GM21737 (cell line): ENCODE measurements at regions not wholly inside any gene's neighbourhood (a gene's known extent, or its start where the extent isn't known, plus 50 kb on each side); places are given as distances from the start of the nearest gene placed in this dataset.
"Not testable (repeated sequence)": the region's sequence is repeated elsewhere in the genome, so short reads cannot be mapped to it uniquely, and the experiment has no call there.

Experiments used
- ATAC-seq: cut with Tn5 transposase; IDR thresholded peaks from one replicate; pipeline ENCODE4 v1.9.1; 2021; ENCODE audit warnings: mild to moderate bottlenecking, moderate library complexity; ENCODE audit not compliant: unreplicated experiment

GRCh38 chr1:244316986-244317655 lies 134.6 kb downstream of the ADSS2 start:
- no peak for ATAC-seq

- no peak for ATAC-seq
These were observed 133.6 kb downstream of the ADSS2 start for GRCh38 chr1:244318078-244318477.

- no peak for ATAC-seq
These were observed 133.2 kb downstream of the ADSS2 start for GRCh38 chr1:244318512-244318911.

GRCh38 chr1:244319283-244320132 lies 132.2 kb downstream of the ADSS2 start:
- peak; percentile 57 for ATAC-seq

GRCh38 chr1:244322181-244322580 lies 129.5 kb downstream of the ADSS2 start:
- no peak for ATAC-seq

GRCh38 chr1:244322791-244323521 lies 128.8 kb downstream of the ADSS2 start:
- no peak for ATAC-seq

- no peak for ATAC-seq
These were observed 127.4 kb downstream of the ADSS2 start for GRCh38 chr1:244324176-244324883.

- ATAC-seq = peak; percentile 80
These were observed 126.5 kb downstream of the ADSS2 start for GRCh38 chr1:244325056-244325758.

GRCh38 chr1:244326757-244327156 lies 125.0 kb downstream of the ADSS2 start:
- ATAC-seq = no peak

- no peak for ATAC-seq
These were observed 124.2 kb downstream of the ADSS2 start for GRCh38 chr1:244327533-244327932.

GRCh38 chr1:244328476-244328875 lies 123.2 kb downstream of the ADSS2 start:
- no peak for ATAC-seq

- no peak for ATAC-seq
These were observed 122.0 kb downstream of the ADSS2 start for GRCh38 chr1:244329591-244330317.

- no peak for ATAC-seq
These were observed 121.4 kb downstream of the ADSS2 start for GRCh38 chr1:244330318-244330625.

- not testable (repeated sequence) for ATAC-seq
These were observed 118.9 kb downstream of the ADSS2 start for GRCh38 chr1:244332761-244333160.

GRCh38 chr1:244334315-244334714 lies 117.4 kb downstream of the ADSS2 start:
- not testable (repeated sequence) for ATAC-seq

- ATAC-seq = not testable (repeated sequence)
These were observed 116.9 kb downstream of the ADSS2 start for GRCh38 chr1:244334842-244335241.

GRCh38 chr1:244335456-244335855 lies 116.3 kb downstream of the ADSS2 start:
- no peak for ATAC-seq

- ATAC-seq = no peak
These were observed 115.3 kb downstream of the ADSS2 start for GRCh38 chr1:244336232-244336899.

GRCh38 chr1:244337839-244338238 lies 113.9 kb downstream of the ADSS2 start:
- ATAC-seq = no peak
